ENCODE measurements at regions not wholly inside any gene's neighbourhood (a gene's known extent, or its start where the extent isn't known, plus 50 kb on each side); places are given as distances from the start of the nearest gene placed in this dataset.

DNA sequence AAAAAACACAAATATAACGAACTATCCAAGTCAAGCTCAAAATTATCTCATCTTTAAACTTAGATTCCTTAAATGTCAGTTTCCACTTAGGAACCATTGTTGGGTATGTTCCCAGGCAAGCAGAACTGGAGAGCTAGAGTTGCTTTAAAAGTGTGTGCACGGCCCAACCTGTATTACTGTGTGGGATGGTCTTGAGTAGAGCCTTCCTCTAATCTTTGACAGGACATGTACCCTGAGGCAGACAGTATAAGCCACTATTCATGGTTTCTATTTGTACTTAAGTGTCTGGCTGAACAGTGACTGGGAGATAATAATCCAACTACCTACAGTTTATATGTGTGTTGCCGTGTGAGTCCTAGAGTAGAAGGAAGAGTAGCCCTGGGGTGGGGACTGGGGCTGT, 239.7 kb downstream of the GPD2 start:
- TF ChIP-seq, protein P1, sequence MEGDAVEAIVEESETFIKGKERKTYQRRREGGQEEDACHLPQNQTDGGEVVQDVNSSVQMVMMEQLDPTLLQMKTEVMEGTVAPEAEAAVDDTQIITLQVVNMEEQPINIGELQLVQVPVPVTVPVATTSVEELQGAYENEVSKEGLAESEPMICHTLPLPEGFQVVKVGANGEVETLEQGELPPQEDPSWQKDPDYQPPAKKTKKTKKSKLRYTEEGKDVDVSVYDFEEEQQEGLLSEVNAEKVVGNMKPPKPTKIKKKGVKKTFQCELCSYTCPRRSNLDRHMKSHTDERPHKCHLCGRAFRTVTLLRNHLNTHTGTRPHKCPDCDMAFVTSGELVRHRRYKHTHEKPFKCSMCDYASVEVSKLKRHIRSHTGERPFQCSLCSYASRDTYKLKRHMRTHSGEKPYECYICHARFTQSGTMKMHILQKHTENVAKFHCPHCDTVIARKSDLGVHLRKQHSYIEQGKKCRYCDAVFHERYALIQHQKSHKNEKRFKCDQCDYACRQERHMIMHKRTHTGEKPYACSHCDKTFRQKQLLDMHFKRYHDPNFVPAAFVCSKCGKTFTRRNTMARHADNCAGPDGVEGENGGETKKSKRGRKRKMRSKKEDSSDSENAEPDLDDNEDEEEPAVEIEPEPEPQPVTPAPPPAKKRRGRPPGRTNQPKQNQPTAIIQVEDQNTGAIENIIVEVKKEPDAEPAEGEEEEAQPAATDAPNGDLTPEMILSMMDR (IDR thresholded peaks at IDR 0.05) = no peak
- TF ChIP-seq EZH2 (IDR thresholded peaks at IDR 0.05; ENCODE audit: borderline replicate concordance, insufficient read depth, low read depth, low read length, poor library complexity, severe bottlenecking) = no peak

All from B cell (primary cell).